HepG2 (cell line): ENCODE measurements at regions not wholly inside any gene's neighbourhood (a gene's known extent, or its start where the extent isn't known, plus 50 kb on each side); places are given as distances from the start of the nearest gene placed in this dataset.

Source experiments
- ATF7-NPFF ChIP-seq: sonication (generic); formaldehyde crosslinking; IDR thresholded peaks from 2 replicates; pipeline ENCODE4 v1.8.1; 2023; ENCODE audit warnings: mild to moderate bottlenecking, low read depth, missing genetic modification reagents, moderate library complexity
- CC2D1A ChIP-seq: sonication (generic); formaldehyde crosslinking; IDR thresholded peaks from 2 replicates; pipeline ENCODE4 v1.8.1; 2023; ENCODE audit warnings: mild to moderate bottlenecking, missing genetic modification reagents
- CCAR2 ChIP-seq: fragments of 200-400 bp; formaldehyde crosslinking; optimal IDR thresholded peaks from 2 replicates; pipeline ENCODE3; 2018; ENCODE audit warnings: low read depth, mild to moderate bottlenecking, low read length, moderate library complexity
- CTCF ChIP-seq: sonication (generic); formaldehyde crosslinking; IDR thresholded peaks from 2 replicates; pipeline ENCODE4 v1.5.0; 2020; ENCODE audit warnings: mild to moderate bottlenecking, missing genetic modification reagents, moderate library complexity
- FOXK2 ChIP-seq: fragments of 450-650 bp; IDR thresholded peaks from 2 replicates; pipeline ENCODE4 v1.6.1; 2016
- KLF13 ChIP-seq: sonication (generic); formaldehyde crosslinking; IDR thresholded peaks from 2 replicates; pipeline ENCODE4 v1.4.0; 2020; ENCODE audit warnings: mild to moderate bottlenecking, missing genetic modification reagents
- MZF1 ChIP-seq: sonication (generic); formaldehyde crosslinking; IDR thresholded peaks from 2 replicates; pipeline ENCODE4 v1.8.1; 2023; ENCODE audit warnings: mild to moderate bottlenecking, missing genetic modification reagents, borderline replicate concordance
- POLR2A ChIP-seq, 2 experiments: IDR thresholded peaks; 2 replicates each; pipeline ENCODE4 v1.6.1; 2011; ENCODE audit warnings: low read depth in 2 of 2, low read length in 2 of 2, mild to moderate bottlenecking in 1 of 2, moderate library complexity in 1 of 2; ENCODE audit not compliant: insufficient read depth in 1 of 2
- SETDB1 ChIP-seq: sonication (generic); formaldehyde crosslinking; IDR thresholded peaks from 2 replicates; pipeline ENCODE4 v1.5.1; 2020; ENCODE audit warnings: missing genetic modification reagents, mild to moderate bottlenecking, borderline replicate concordance
- ZBTB21 ChIP-seq: sonication (generic); formaldehyde crosslinking; IDR thresholded peaks from 2 replicates; pipeline ENCODE4 v1.4.0; 2020; ENCODE audit warnings: missing genetic modification reagents
- ZNF136 ChIP-seq: sonication (generic); formaldehyde crosslinking; IDR thresholded peaks from 2 replicates; pipeline ENCODE4 v1.8.1; 2022; ENCODE audit warnings: low read depth, mild to moderate bottlenecking, moderate library complexity, missing genetic modification reagents
- TF ChIP-seq, protein P1 (sequence below), 2 experiments: fragments of 450-650 bp in 1 of 2; sonication (generic) in 1 of 2; formaldehyde crosslinking; IDR thresholded peaks; 2 replicates each; pipeline versions ENCODE4 v1.5.0 to v1.8.0; 2020 to 2022; ENCODE audit warnings: mild to moderate bottlenecking in 1 of 2, missing genetic modification reagents in 1 of 2
- TF ChIP-seq, protein P2 (sequence below): sonication (generic); formaldehyde crosslinking; IDR thresholded peaks from 2 replicates; pipeline ENCODE4 v1.8.1; 2023; ENCODE audit warnings: missing genetic modification reagents, inconsistent platforms, borderline replicate concordance
- TF ChIP-seq, protein P3 (sequence below): sonication (generic); formaldehyde crosslinking; IDR thresholded peaks from 2 replicates; pipeline ENCODE4 v1.4.0; 2020; ENCODE audit warnings: mild to moderate bottlenecking, missing genetic modification reagents

DNA sequence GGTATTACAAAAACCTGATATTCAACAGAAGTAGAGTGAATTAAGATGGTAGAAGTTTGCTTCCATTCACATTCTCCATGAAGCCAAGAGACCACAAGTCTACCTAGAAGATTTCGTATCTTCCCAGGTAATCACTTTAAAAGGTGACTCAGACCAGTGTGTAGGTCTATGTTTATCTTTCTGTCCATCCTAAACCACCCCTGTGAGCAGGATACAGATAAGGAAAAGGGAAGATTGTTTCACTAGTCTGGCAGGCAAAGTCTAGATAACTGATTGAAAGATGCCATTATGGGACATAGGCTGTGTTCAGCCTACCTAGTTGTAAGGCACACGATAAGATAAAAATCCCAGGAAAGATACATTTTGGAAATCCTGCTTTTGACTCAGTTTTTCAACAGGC is 244.3 kb upstream of the NWD2 start:
- TF ChIP-seq CC2D1A (no peak), ATF7-NPFF (CRISPR knock-in tag) (no peak), ZNF136 (CRISPR knock-in tag) (no peak), POLR2A (IDR thresholded peaks at IDR 0.05; ENCODE audit: insufficient read depth in 1 of 2, low read depth in 2 of 2, low read length in 2 of 2) (no peak), CTCF (no peak), CCAR2 (no peak), ZBTB21 (no peak), KLF13 (CRISPR knock-in tag) (no peak), MZF1 (CRISPR knock-in tag) (no peak), SETDB1 (no peak), FOXK2 (no peak)
- TF ChIP-seq, protein P1, sequence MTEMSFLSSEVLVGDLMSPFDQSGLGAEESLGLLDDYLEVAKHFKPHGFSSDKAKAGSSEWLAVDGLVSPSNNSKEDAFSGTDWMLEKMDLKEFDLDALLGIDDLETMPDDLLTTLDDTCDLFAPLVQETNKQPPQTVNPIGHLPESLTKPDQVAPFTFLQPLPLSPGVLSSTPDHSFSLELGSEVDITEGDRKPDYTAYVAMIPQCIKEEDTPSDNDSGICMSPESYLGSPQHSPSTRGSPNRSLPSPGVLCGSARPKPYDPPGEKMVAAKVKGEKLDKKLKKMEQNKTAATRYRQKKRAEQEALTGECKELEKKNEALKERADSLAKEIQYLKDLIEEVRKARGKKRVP (CRISPR knock-in tag; IDR thresholded peaks at IDR 0.05): no peak
- TF ChIP-seq, protein P2, sequence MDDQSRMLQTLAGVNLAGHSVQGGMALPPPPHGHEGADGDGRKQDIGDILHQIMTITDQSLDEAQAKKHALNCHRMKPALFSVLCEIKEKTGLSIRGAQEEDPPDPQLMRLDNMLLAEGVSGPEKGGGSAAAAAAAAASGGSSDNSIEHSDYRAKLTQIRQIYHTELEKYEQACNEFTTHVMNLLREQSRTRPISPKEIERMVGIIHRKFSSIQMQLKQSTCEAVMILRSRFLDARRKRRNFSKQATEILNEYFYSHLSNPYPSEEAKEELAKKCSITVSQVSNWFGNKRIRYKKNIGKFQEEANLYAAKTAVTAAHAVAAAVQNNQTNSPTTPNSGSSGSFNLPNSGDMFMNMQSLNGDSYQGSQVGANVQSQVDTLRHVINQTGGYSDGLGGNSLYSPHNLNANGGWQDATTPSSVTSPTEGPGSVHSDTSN: no peak
- TF ChIP-seq, protein P3, sequence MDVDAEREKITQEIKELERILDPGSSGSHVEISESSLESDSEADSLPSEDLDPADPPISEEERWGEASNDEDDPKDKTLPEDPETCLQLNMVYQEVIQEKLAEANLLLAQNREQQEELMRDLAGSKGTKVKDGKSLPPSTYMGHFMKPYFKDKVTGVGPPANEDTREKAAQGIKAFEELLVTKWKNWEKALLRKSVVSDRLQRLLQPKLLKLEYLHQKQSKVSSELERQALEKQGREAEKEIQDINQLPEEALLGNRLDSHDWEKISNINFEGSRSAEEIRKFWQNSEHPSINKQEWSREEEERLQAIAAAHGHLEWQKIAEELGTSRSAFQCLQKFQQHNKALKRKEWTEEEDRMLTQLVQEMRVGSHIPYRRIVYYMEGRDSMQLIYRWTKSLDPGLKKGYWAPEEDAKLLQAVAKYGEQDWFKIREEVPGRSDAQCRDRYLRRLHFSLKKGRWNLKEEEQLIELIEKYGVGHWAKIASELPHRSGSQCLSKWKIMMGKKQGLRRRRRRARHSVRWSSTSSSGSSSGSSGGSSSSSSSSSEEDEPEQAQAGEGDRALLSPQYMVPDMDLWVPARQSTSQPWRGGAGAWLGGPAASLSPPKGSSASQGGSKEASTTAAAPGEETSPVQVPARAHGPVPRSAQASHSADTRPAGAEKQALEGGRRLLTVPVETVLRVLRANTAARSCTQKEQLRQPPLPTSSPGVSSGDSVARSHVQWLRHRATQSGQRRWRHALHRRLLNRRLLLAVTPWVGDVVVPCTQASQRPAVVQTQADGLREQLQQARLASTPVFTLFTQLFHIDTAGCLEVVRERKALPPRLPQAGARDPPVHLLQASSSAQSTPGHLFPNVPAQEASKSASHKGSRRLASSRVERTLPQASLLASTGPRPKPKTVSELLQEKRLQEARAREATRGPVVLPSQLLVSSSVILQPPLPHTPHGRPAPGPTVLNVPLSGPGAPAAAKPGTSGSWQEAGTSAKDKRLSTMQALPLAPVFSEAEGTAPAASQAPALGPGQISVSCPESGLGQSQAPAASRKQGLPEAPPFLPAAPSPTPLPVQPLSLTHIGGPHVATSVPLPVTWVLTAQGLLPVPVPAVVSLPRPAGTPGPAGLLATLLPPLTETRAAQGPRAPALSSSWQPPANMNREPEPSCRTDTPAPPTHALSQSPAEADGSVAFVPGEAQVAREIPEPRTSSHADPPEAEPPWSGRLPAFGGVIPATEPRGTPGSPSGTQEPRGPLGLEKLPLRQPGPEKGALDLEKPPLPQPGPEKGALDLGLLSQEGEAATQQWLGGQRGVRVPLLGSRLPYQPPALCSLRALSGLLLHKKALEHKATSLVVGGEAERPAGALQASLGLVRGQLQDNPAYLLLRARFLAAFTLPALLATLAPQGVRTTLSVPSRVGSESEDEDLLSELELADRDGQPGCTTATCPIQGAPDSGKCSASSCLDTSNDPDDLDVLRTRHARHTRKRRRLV (CRISPR knock-in tag): no peak
